AG09309 (cell line): ENCODE measurements at regions not wholly inside any gene's neighbourhood (a gene's known extent, or its start where the extent isn't known, plus 50 kb on each side); places are given as distances from the start of the nearest gene placed in this dataset.
"Not testable (repeated sequence)": the region's sequence is repeated elsewhere in the genome, so short reads cannot be mapped to it uniquely, and the experiment has no call there.

Experiments used
- DNase-seq: peaks from one replicate; pipeline ENCODE4 v3.0.0-alpha.2; 2010; ENCODE audit warnings: low read depth
- H3K4me3 ChIP-seq: 2 replicates; pipeline ENCODE4 v1.5.1; 2011; ENCODE audit warnings: mild to moderate bottlenecking, low read depth, low read length, moderate library complexity; ENCODE audit not compliant: control insufficient read depth
- TF ChIP-seq, protein P1 (sequence below): IDR thresholded peaks from 2 replicates; pipeline ENCODE4 v1.5.1; 2011; ENCODE audit warnings: mild to moderate bottlenecking, low read depth, low read length, inconsistent platforms; ENCODE audit not compliant: insufficient read depth, control insufficient read depth; ENCODE audit errors: missing control alignments

- H3K4me3 ChIP-seq = no peak overlapping the region
- DNase-seq = no peak
- TF ChIP-seq, protein P1, sequence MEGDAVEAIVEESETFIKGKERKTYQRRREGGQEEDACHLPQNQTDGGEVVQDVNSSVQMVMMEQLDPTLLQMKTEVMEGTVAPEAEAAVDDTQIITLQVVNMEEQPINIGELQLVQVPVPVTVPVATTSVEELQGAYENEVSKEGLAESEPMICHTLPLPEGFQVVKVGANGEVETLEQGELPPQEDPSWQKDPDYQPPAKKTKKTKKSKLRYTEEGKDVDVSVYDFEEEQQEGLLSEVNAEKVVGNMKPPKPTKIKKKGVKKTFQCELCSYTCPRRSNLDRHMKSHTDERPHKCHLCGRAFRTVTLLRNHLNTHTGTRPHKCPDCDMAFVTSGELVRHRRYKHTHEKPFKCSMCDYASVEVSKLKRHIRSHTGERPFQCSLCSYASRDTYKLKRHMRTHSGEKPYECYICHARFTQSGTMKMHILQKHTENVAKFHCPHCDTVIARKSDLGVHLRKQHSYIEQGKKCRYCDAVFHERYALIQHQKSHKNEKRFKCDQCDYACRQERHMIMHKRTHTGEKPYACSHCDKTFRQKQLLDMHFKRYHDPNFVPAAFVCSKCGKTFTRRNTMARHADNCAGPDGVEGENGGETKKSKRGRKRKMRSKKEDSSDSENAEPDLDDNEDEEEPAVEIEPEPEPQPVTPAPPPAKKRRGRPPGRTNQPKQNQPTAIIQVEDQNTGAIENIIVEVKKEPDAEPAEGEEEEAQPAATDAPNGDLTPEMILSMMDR = no peak
These were observed 99.1 kb upstream of the ZNF644 start for GRCh38 chr1:91120936-91121335.

DNA sequence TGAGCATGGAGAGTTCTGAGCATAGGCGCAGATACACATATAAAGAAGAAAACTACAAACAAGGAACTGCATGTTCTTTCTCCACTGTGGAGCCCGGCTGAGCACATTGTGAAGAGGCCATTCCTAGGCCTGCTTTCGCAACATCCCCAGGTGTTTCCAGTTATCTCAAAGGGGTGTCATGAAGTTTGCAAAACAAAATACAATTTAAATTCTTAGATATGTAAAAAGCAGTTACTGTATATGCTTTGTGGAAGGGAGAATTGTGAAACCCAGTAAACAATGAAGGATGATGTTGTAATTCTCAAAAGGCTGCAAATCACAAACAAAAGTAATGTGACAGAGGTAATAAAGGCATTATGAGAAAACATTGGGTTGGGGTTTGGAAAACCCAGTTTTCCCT is 98.6 kb upstream of the ZNF644 start:
- H3K4me3 ChIP-seq = no peak overlapping the region
- TF ChIP-seq, protein P1 = no peak
- no peak for DNase-seq

DNA sequence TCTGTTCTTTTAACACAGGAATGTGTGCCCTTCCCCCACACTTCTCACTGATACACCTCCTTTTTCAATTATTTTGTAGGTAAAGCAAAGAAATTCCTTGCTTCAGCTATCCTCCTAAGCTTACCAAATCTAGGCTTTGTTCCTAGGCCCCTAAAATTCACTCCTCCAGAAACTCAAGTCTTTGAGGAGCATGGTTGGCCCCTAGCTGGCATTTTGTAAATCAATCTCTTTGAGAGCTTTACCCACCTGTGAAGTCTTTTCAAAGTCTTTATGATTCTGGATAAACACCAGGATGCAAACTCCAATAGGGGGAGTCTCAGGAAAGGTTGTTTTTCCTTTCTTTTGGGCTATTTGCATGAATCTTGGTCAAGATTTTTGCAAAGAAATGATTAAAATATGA is 82.9 kb upstream of the ZNF644 start:
- TF ChIP-seq, protein P1 = no peak

GRCh38 chr1:91101328-91101727 is 79.5 kb upstream of the ZNF644 start:
- H3K4me3 ChIP-seq = no peak overlapping the region
- TF ChIP-seq, protein P1 = no peak
- no peak for DNase-seq

More for the DNA sequence above, 82.9 kb upstream of the ZNF644 start:
- H3K4me3 ChIP-seq = no peak overlapping the region
- no peak for DNase-seq

- DNase-seq = no peak
- H3K4me3 ChIP-seq = no peak overlapping the region
These were observed 78.1 kb upstream of the ZNF644 start for GRCh38 chr1:91099746-91100621.

DNA sequence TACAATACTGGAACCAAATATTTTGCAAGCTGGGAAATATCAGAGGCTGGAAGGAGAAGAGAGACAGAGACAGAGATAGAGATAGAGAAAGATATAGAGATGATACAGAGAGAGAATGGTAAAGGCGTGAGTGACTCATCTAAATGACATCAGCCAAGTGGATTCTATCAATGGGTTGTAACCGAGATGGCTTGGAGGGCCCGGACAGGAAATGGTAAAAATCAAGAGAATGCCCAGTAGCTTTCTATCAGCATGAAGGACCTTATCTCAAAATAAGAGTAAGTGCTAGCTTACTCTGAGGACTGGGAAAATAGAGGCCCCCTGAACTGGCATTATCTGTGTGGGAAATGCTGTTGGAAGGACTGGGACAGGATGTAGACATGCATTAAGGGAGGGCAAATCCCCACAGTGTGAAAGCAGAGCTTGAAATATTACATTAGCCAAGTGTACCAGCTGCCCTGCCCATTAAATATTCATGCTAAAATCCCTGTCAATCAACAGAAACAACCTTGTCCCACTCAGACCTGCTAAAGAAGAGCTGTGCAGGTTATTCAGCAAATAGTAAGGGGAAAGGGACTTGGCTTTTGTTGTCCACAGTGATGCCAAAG is 76.6 kb upstream of the ZNF644 start:
- no peak for DNase-seq
- H3K4me3 ChIP-seq = no peak overlapping the region
- TF ChIP-seq, protein P1 = no peak

More at GRCh38 chr1:91099746-91100621, 78.1 kb upstream of the ZNF644 start:
- TF ChIP-seq, protein P1 = no peak

- not testable (repeated sequence) for H3K4me3 ChIP-seq, DNase-seq
These were observed 73.5 kb upstream of the ZNF644 start for GRCh38 chr1:91095321-91095720.
